MCF 10A (cell line): ENCODE measurements at regions not wholly inside any gene's neighbourhood (a gene's known extent, or its start where the extent isn't known, plus 50 kb on each side); places are given as distances from the start of the nearest gene placed in this dataset.

Experiments
- BruUV-seq: library from RNA; stranded (reverse); fragments of 400-500 nt; replicated peaks from 2 replicates; lab custom pipeline; 2021; lab: Mats Ljungman, UMichigan
- CTCF ChIA-PET: fragments of 300-600 bp; sonication (Branson Sonifier 250); formaldehyde crosslinking; extraction: SDS; loops from one replicate; lab custom pipeline; 2021; ENCODE audit warnings: antibody characterized with exemption, inconsistent platforms; lab: Yijun Ruan, JAX
- POLR2A ChIA-PET: fragments of 300-600, 350-650 bp; sonication (Branson Sonifier 250); formaldehyde crosslinking; extraction: SDS; loops from one replicate; lab custom pipeline; 2020; ENCODE audit warnings: antibody characterized with exemption, inconsistent platforms; lab: Yijun Ruan, JAX
- DNase-seq: peaks from one replicate; pipeline ENCODE4 v3.0.0-alpha.2; 2018; ENCODE audit not compliant: unreplicated experiment
- H3K27ac Mint-ChIP-seq: one replicate; pipeline ENCODE4 v1.8.0; 2022; ENCODE audit warnings: mild to moderate bottlenecking, low read depth, mixed read lengths; ENCODE audit not compliant: unreplicated experiment
- H3K27me3 Mint-ChIP-seq: one replicate; pipeline ENCODE4 v1.8.0; 2022; ENCODE audit warnings: mixed read lengths; ENCODE audit not compliant: insufficient read depth, unreplicated experiment
- H3K36me3 Mint-ChIP-seq: one replicate; pipeline ENCODE4 v1.8.0; 2022; ENCODE audit warnings: mild to moderate bottlenecking, moderate library complexity, mixed read lengths; ENCODE audit not compliant: insufficient read depth, unreplicated experiment
- H3K4me1 Mint-ChIP-seq: one replicate; pipeline ENCODE4 v1.8.0; 2022; ENCODE audit warnings: mixed read lengths; ENCODE audit not compliant: insufficient read depth, unreplicated experiment
- H3K4me3 Mint-ChIP-seq: one replicate; pipeline ENCODE4 v1.8.0; 2022; ENCODE audit warnings: mild to moderate bottlenecking, moderate library complexity, mixed read lengths; ENCODE audit not compliant: unreplicated experiment
- H3K9me3 Mint-ChIP-seq: one replicate; pipeline ENCODE4 v1.8.0; 2022; ENCODE audit warnings: mixed read lengths; ENCODE audit not compliant: unreplicated experiment
- CTCF ChIP-seq: fragments of 200-600 bp; IDR thresholded peaks from one replicate; pipeline ENCODE4 v1.8.0; 2022; ENCODE audit warnings: antibody characterized with exemption, mild to moderate bottlenecking; ENCODE audit not compliant: unreplicated experiment
- intact Hi-C: fragments of 100-400 bp; cut with micrococcal nuclease; formaldehyde crosslinking; loops from 2 replicates; pipeline ENCODE4 v1.14.1; 2022

- ChIA-PET POLR2A (interaction anchor here (0.8 to 1.6 kb wide), 3 partner anchors 9 to 14 kb away, joined by 4 to 5 read pairs (median 4); no protein-coding TSS in a partner anchor), CTCF (interaction anchor here (0.9 to 1.3 kb wide), 2 partner anchors 14 to 34 kb away, joined by 3 to 4 read pairs; no protein-coding TSS in a partner anchor)
- DNase-seq, result peak; percentile 11
- intact Hi-C loops, result no loop called here
- Mint-ChIP-seq H3K27me3 (no peaks in the 10 kb centered on the region), H3K9me3 (peaks cover 24% of the 10 kb centered on the region), H3K4me1 (no peaks in the 10 kb centered on the region), H3K36me3 (no peaks in the 10 kb centered on the region), H3K27ac (peak overlapping the region; percentile 81), H3K4me3 (no peak overlapping the region)
- BruUV-seq, result no TSS peak
- no peak for TF ChIP-seq CTCF
Observed at GRCh38 chr3:153734777-153735551, 386.2 kb upstream of the ARHGEF26 start.

DNA sequence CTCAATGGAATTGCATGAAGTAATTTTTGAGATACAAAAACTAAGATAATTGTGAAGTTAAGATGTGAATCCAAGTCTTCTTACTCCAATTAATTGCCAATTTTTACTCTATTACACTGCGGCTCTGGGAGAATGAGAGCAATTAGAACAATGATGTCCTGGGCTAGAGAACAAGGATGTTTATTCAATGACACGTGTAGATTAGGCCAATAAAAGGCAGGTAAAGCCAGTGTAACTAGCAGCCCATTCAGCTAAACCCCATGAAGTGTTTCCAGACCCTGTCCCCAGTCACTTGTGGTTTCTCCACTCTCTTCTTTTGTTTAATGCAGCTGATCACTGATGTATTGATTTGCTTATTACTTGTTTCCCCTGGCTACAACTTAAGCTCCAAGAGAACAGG lies 381.1 kb upstream of the ARHGEF26 start:
- Mint-ChIP-seq H3K4me3 (no peak overlapping the region), H3K9me3 (peaks cover 8% of the 10 kb centered on the region), H3K27me3 (no peaks in the 10 kb centered on the region), H3K36me3 (no peaks in the 10 kb centered on the region), H3K27ac (no peak overlapping the region), H3K4me1 (no peaks in the 10 kb centered on the region)
- intact Hi-C loops, result no loop called here
- ChIA-PET POLR2A (interaction anchor here (0.6 kb wide), 1 partner anchor 51 kb away, joined by 3 read pairs; no protein-coding TSS in a partner anchor), CTCF (interaction anchor here (0.6 kb wide), 1 partner anchor 8 kb away, joined by 3 read pairs; no protein-coding TSS in a partner anchor)
- BruUV-seq, result no TSS peak
- DNase-seq, result no peak
- no peak for TF ChIP-seq CTCF

GRCh38 chr3:153744889-153745288 lies 376.3 kb upstream of the ARHGEF26 start:
- Mint-ChIP-seq H3K4me3 (no peak overlapping the region), H3K9me3 (no peaks in the 10 kb centered on the region), H3K27ac (no peak overlapping the region), H3K27me3 (no peaks in the 10 kb centered on the region), H3K4me1 (peaks cover 8% of the 10 kb centered on the region), H3K36me3 (no peaks in the 10 kb centered on the region)
- ChIA-PET CTCF (interaction anchor here (0.7 to 1.3 kb wide), 2 partner anchors 14 to 24 kb away, joined by 4 to 5 read pairs; no protein-coding TSS in a partner anchor), POLR2A (no interaction called here)
- no TSS peak for BruUV-seq
- DNase-seq, result no peak
- intact Hi-C loops, result no loop called here
- TF ChIP-seq CTCF, result no peak

DNA sequence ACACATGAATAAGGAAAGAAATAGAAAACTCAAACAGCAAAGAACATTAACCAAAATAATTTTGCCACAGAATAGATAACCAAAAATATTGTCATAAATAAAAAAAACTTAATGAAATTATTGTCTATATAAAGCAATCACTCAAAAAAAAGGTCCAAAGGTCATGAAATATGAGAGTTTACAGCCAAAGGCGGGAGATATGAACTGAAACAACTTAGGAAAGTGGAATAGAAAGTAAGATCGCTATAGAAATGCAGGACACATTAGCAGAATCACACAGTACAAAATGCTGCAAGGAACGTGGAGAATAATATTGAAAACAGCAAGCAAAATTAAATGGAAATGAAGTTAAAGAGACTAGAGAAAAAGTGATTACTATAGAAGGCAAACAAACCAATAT lies 375.0 kb upstream of the ARHGEF26 start:
- peaks cover 11% of the 10 kb centered on the region for H3K4me1 Mint-ChIP-seq
- DNase-seq, result no peak
- H3K27ac Mint-ChIP-seq, result no peak overlapping the region
- H3K4me3 Mint-ChIP-seq, result no peak overlapping the region
- no TSS peak for BruUV-seq
- intact Hi-C loops, result no loop called here
- ChIA-PET CTCF (no interaction called here), POLR2A (no interaction called here)
- H3K27me3 Mint-ChIP-seq, result no peaks in the 10 kb centered on the region
- TF ChIP-seq CTCF, result no peak
- H3K9me3 Mint-ChIP-seq, result no peaks in the 10 kb centered on the region
- H3K36me3 Mint-ChIP-seq, result no peaks in the 10 kb centered on the region
